ENCODE measurements at regions not wholly inside any gene's neighbourhood (a gene's known extent, or its start where the extent isn't known, plus 50 kb on each side); places are given as distances from the start of the nearest gene placed in this dataset.

DNA sequence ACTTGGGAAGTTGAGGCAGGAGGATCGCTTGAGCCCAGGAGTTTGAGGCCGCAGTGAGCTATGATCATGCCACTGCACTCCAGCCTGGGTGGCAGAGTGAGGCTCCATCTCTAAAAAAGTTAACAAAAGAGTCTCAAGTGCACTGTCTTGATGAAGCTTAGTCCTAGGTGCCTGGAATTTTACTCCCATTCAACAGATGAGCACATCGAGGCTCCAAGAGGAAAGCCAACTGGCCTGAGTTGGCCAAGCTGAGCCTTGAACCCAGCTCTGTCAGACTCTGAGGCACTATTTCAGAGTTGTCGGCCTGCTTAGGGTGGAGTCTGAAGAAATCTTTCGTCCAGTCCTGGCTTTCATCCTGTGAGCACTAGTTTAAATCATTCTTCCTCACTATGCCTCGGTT lies 98.1 kb upstream of the MAP1LC3B2 start:
- Mint-ChIP-seq H3K9me3 (no peaks in the 10 kb centered on the region), H3K4me1 (peaks cover 18% of the 10 kb centered on the region), H3K4me3 (no peak overlapping the region), H3K36me3 (ENCODE audit: low read depth) (no peaks in the 10 kb centered on the region), H3K27me3 (no peaks in the 10 kb centered on the region), H3K27ac (no peak overlapping the region)
- DNase-seq (no peak), ATAC-seq (ENCODE audit: low read depth) (no peak)
- TF ChIP-seq, protein P1, sequence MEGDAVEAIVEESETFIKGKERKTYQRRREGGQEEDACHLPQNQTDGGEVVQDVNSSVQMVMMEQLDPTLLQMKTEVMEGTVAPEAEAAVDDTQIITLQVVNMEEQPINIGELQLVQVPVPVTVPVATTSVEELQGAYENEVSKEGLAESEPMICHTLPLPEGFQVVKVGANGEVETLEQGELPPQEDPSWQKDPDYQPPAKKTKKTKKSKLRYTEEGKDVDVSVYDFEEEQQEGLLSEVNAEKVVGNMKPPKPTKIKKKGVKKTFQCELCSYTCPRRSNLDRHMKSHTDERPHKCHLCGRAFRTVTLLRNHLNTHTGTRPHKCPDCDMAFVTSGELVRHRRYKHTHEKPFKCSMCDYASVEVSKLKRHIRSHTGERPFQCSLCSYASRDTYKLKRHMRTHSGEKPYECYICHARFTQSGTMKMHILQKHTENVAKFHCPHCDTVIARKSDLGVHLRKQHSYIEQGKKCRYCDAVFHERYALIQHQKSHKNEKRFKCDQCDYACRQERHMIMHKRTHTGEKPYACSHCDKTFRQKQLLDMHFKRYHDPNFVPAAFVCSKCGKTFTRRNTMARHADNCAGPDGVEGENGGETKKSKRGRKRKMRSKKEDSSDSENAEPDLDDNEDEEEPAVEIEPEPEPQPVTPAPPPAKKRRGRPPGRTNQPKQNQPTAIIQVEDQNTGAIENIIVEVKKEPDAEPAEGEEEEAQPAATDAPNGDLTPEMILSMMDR (IDR thresholded peaks at IDR 0.05): no peak
- ChIA-PET CTCF (no interaction called here), POLR2A (no interaction called here)
- intact Hi-C loops (cut with micrococcal nuclease): no loop called here

DNA sequence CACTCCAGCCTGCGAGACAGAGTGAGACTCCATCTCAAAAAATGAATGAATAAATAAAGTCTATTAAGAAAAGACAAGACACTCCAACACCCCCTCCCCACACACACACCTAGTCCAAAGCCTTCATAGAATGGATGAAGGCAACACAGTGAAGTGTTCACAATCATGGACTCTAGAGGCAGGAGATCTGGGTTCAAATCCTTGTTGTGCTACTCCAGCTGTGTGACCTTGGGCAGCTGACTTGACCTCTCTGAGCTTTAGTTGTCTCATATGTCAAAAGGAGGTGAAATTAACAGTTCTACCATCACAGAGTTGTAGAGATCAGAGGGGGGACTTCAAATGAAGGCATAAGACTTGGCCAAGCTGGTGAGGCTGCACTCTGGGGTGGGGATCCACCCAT lies 95.8 kb upstream of the MAP1LC3B2 start:
- intact Hi-C loops (cut with micrococcal nuclease): no loop called here
- no peak for ATAC-seq (ENCODE audit: low read depth)
- TF ChIP-seq, protein P1 (IDR thresholded peaks at IDR 0.05): no peak

DNA sequence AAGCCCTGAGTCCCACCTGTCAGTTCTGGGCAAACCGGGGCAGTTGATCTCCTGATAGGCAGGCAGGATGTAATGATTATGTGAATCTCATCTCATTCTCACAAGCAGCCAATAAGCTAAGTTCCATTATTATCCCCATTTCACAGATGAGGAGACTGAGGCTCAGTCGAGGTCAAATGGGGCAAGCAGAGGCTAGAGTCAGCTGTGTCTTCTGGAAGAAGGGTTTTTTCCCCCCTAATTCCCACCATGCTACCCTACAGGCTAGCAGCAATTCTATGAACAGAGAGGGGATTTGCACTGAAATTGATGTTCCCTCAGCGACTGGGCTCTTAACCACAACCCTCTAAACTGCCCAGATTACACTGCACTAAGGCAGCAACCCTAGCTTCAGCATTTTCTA lies 93.8 kb upstream of the MAP1LC3B2 start:
- ChIA-PET CTCF (no interaction called here), POLR2A (no interaction called here)
- TF ChIP-seq, protein P1 (IDR thresholded peaks at IDR 0.05): no peak
- Mint-ChIP-seq H3K9me3 (no peaks in the 10 kb centered on the region), H3K27ac (no peak overlapping the region), H3K36me3 (ENCODE audit: low read depth) (no peaks in the 10 kb centered on the region), H3K27me3 (no peaks in the 10 kb centered on the region), H3K4me3 (no peak overlapping the region), H3K4me1 (no peaks in the 10 kb centered on the region)
- DNase-seq: no peak
- ATAC-seq (ENCODE audit: low read depth): no peak
- intact Hi-C loops (cut with micrococcal nuclease): no loop called here

More for the DNA sequence above, 95.8 kb upstream of the MAP1LC3B2 start:
- ChIA-PET POLR2A (no interaction called here), CTCF (no interaction called here)
- H3K4me3 Mint-ChIP-seq: no peak overlapping the region
- no peak overlapping the region for H3K27ac Mint-ChIP-seq
- no peak for DNase-seq
- H3K4me1 Mint-ChIP-seq: peaks cover 15% of the 10 kb centered on the region
- H3K27me3 Mint-ChIP-seq: no peaks in the 10 kb centered on the region
- H3K9me3 Mint-ChIP-seq: no peaks in the 10 kb centered on the region
- no peaks in the 10 kb centered on the region for H3K36me3 Mint-ChIP-seq (ENCODE audit: low read depth)

DNA sequence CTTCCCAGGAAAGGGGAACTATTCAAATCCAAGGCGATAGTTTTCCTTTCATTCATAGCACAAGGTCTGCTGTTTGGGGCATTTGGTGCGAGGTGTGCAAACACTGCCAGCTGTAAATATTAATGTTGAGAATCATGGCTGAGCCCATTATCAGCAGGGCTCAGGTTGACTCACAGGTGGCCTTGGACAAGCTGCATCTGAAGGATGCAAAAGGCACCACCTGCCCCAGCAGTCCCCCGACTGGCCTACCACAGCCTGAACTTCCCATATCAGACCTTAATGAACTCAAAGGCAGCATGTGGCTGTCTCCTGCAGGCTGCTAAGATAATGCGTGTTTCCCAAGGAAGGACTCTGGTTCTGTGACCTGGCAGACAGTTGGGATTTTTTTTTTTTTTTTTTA lies 93.3 kb upstream of the MAP1LC3B2 start:
- TF ChIP-seq, protein P1 (IDR thresholded peaks at IDR 0.05): no peak
- no peaks in the 10 kb centered on the region for H3K4me1 Mint-ChIP-seq
- no peaks in the 10 kb centered on the region for H3K9me3 Mint-ChIP-seq
- DNase-seq (no peak), ATAC-seq (ENCODE audit: low read depth) (no peak)
- ChIA-PET CTCF (no interaction called here), POLR2A (interaction anchor here (0.6 to 0.9 kb wide), 3 partner anchors 19 to 226 kb away, joined by 3 to 4 read pairs (median 3); no protein-coding TSS in a partner anchor)
- intact Hi-C loops (cut with micrococcal nuclease): no loop called here
- H3K27me3 Mint-ChIP-seq: no peaks in the 10 kb centered on the region
- H3K27ac Mint-ChIP-seq: no peak overlapping the region
- H3K4me3 Mint-ChIP-seq: no peak overlapping the region
- H3K36me3 Mint-ChIP-seq (ENCODE audit: low read depth): no peaks in the 10 kb centered on the region

DNA sequence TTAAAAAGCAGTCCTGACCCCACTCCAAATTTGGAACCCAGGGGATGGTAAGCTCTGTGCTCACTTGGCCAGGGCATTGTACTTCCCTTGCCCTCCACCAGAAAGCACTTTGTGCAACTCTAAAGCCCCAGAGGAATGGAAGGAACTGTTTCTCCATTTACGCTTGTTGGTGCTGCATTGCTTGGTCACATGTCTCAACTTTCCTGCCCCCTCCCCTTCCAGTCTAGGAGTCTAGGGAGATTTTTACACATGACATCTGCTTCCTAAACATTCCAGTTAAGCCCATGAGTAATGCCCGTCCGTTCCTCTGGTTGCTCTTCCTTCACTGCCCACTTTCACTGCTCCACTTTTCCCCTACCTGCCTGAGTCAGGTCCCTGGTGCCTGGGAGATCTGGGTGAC lies 92.6 kb upstream of the MAP1LC3B2 start:
- Mint-ChIP-seq H3K4me3 (no peak overlapping the region), H3K4me1 (no peaks in the 10 kb centered on the region), H3K36me3 (ENCODE audit: low read depth) (no peaks in the 10 kb centered on the region), H3K9me3 (no peaks in the 10 kb centered on the region), H3K27ac (no peak overlapping the region), H3K27me3 (no peaks in the 10 kb centered on the region)
- ATAC-seq (ENCODE audit: low read depth) (no peak), DNase-seq (no peak)
- intact Hi-C loops (cut with micrococcal nuclease): no loop called here
- POLR2A ChIA-PET: interaction anchor here (0.6 to 0.9 kb wide), 3 partner anchors 19 to 226 kb away, joined by 3 to 4 read pairs (median 3); no protein-coding TSS in a partner anchor
- TF ChIP-seq, protein P1 (IDR thresholded peaks at IDR 0.05): no peak
- CTCF ChIA-PET: no interaction called here

All from activated B cell treated with CpG ODN at 0.5 μM for 24 hours (primary cell).